Natural killer cell (primary cell): ENCODE measurements at regions not wholly inside any gene's neighbourhood (a gene's known extent, or its start where the extent isn't known, plus 50 kb on each side); places are given as distances from the start of the nearest gene placed in this dataset.

Experiments
- ATAC-seq, 3 donors: fragments of 150-1000 bp in 2 of 3; fragments of 200-7000 bp in 1 of 3; cut with Tn5 transposase; 1 replicate in 1 of 3; 2 replicates in 2 of 3; pipeline ENCODE4 v1.10.0; 2021; ENCODE audit warnings: mild to moderate bottlenecking in 2 of 3, moderate library complexity in 2 of 3
- DNase-seq, 2 donors: peaks; one replicate each; pipeline versions ENCODE4 v3.0.0 to v3.0.0-alpha.2; 2013 to 2021; ENCODE audit warnings: mixed read lengths in 1 of 2
- H3K27ac ChIP-seq: one replicate; pipeline ENCODE4 v1.5.1; 2013; ENCODE audit warnings: mild to moderate bottlenecking, low read length
- H3K27me3 ChIP-seq: one replicate; pipeline ENCODE4 v1.6.1; 2013; ENCODE audit warnings: low read length; ENCODE audit not compliant: control insufficient read depth, insufficient read depth
- H3K36me3 ChIP-seq: one replicate; pipeline ENCODE4 v1.6.1; 2013; ENCODE audit warnings: low read length; ENCODE audit not compliant: control insufficient read depth, insufficient read depth
- H3K4me1 ChIP-seq: one replicate; pipeline ENCODE4 v1.6.1; 2013; ENCODE audit warnings: low read length; ENCODE audit not compliant: control insufficient read depth, insufficient read depth
- H3K4me3 ChIP-seq: one replicate; pipeline ENCODE4 v1.5.1; 2013; ENCODE audit warnings: low read length
- H3K9me3 ChIP-seq: one replicate; pipeline ENCODE4 v1.6.1; 2013; ENCODE audit warnings: low read length; ENCODE audit not compliant: control insufficient read depth, insufficient read depth
- H3K27ac Mint-ChIP-seq, 2 donors: one replicate each; pipeline ENCODE4 v1.8.0; 2022; ENCODE audit warnings: mild to moderate bottlenecking in 2 of 2, mixed read lengths in 2 of 2, moderate library complexity in 1 of 2
- H3K27me3 Mint-ChIP-seq, 2 donors: one replicate each; pipeline ENCODE4 v1.8.0; 2022; ENCODE audit warnings: low read depth in 2 of 2, mixed read lengths in 2 of 2
- H3K36me3 Mint-ChIP-seq: one replicate; pipeline ENCODE4 v1.8.0; 2022; ENCODE audit warnings: mixed read lengths
- H3K4me1 Mint-ChIP-seq, 2 donors: one replicate each; pipeline ENCODE4 v1.8.0; 2022; ENCODE audit warnings: mixed read lengths in 2 of 2
- H3K4me3 Mint-ChIP-seq: one replicate; pipeline ENCODE4 v1.8.0; 2022; ENCODE audit warnings: mild to moderate bottlenecking, moderate library complexity, mixed read lengths
- H3K9me3 Mint-ChIP-seq, 2 donors: one replicate each; pipeline ENCODE4 v1.8.0; 2022; ENCODE audit warnings: mixed read lengths in 2 of 2
- CTCF ChIP-seq: fragments of 200-600 bp; IDR thresholded peaks from one replicate; pipeline ENCODE4 v1.8.0; 2022; ENCODE audit warnings: antibody characterized with exemption
- WGBS: methylation state at CpG from one replicate; pipeline ENCODE4 v1.1.7; 2013; ENCODE audit warnings: missing lambda C conversion rate; ENCODE audit not compliant: insufficient coverage; 5-methylcytosine and 5-hydroxymethylcytosine counted together
- intact Hi-C: fragments of 100-400 bp; cut with micrococcal nuclease; formaldehyde crosslinking; loops from one replicate; pipeline ENCODE4 v1.14.2; 2022

- Mint-ChIP-seq H3K4me1 (no peaks in the 10 kb centered on the region), H3K27ac (no peak overlapping the region), H3K27me3 (no peaks in the 10 kb centered on the region), H3K4me3 (no peak overlapping the region), H3K36me3 (no peaks in the 10 kb centered on the region), H3K9me3 (peaks cover 7 to 16% of the 10 kb centered on the region in 2 donors)
- no peak for TF ChIP-seq CTCF
- 11% methylated on average over 2 of the region's 2 CpGs for WGBS
- Histone ChIP-seq H3K27ac (no peak overlapping the region), H3K4me1 (no peaks in the 10 kb centered on the region), H3K27me3 (no peaks in the 10 kb centered on the region), H3K9me3 (peaks cover 2% of the 10 kb centered on the region), H3K36me3 (no peaks in the 10 kb centered on the region), H3K4me3 (no peak overlapping the region)
- intact Hi-C loops = no loop called here
- ATAC-seq = no peak
- no peak for DNase-seq
Measured at GRCh38 chr10:85045046-85045445, 716.7 kb downstream of the CCSER2 start.

GRCh38 chr10:85047170-85047834 is 718.9 kb downstream of the CCSER2 start:
- intact Hi-C loops = no loop called here
- no peak overlapping the region for H3K27ac ChIP-seq
- no peak for TF ChIP-seq CTCF
- no peaks in the 10 kb centered on the region for H3K27me3 ChIP-seq
- no peak overlapping the region for H3K4me3 ChIP-seq
- ATAC-seq (no peak), DNase-seq (no peak)
- peaks cover 2% of the 10 kb centered on the region for H3K9me3 ChIP-seq
- Mint-ChIP-seq H3K27ac (no peak overlapping the region), H3K4me1 (no peaks in the 10 kb centered on the region), H3K4me3 (no peak overlapping the region), H3K9me3 (peaks cover 4 to 13% of the 10 kb centered on the region in 2 donors), H3K27me3 (no peaks in the 10 kb centered on the region), H3K36me3 (no peaks in the 10 kb centered on the region)
- no peaks in the 10 kb centered on the region for H3K36me3 ChIP-seq
- WGBS = 41% methylated on average over 5 of the region's 5 CpGs
- no peaks in the 10 kb centered on the region for H3K4me1 ChIP-seq

GRCh38 chr10:85047979-85048378 is 719.6 kb downstream of the CCSER2 start:
- no peak for TF ChIP-seq CTCF
- H3K27me3 Mint-ChIP-seq = no peaks in the 10 kb centered on the region

GRCh38 chr10:85048644-85049043 is 720.3 kb downstream of the CCSER2 start:
- no peak for TF ChIP-seq CTCF

More at GRCh38 chr10:85047979-85048378, 719.6 kb downstream of the CCSER2 start:
- 83% methylated on average over 1 of the region's 1 CpG for WGBS
- no peak for DNase-seq
- Histone ChIP-seq H3K27ac (no peak overlapping the region), H3K9me3 (peaks cover 2% of the 10 kb centered on the region), H3K36me3 (no peaks in the 10 kb centered on the region), H3K4me1 (no peaks in the 10 kb centered on the region), H3K4me3 (no peak overlapping the region), H3K27me3 (no peaks in the 10 kb centered on the region)
- Mint-ChIP-seq H3K4me1 (no peaks in the 10 kb centered on the region), H3K9me3 (peaks cover 6 to 13% of the 10 kb centered on the region in 2 donors), H3K4me3 (no peak overlapping the region), H3K36me3 (no peaks in the 10 kb centered on the region), H3K27ac (no peak overlapping the region)
- no peak for ATAC-seq
- intact Hi-C loops = no loop called here

More at GRCh38 chr10:85048644-85049043, 720.3 kb downstream of the CCSER2 start:
- ATAC-seq (no peak), DNase-seq (no peak)
- H3K4me3 ChIP-seq = no peak overlapping the region
- H3K27me3 Mint-ChIP-seq = no peaks in the 10 kb centered on the region
- no peak overlapping the region for H3K4me3 Mint-ChIP-seq
- no peak overlapping the region for H3K27ac ChIP-seq
- H3K4me1 ChIP-seq = no peaks in the 10 kb centered on the region
- no peaks in the 10 kb centered on the region for H3K36me3 ChIP-seq
- no peak overlapping the region for H3K27ac Mint-ChIP-seq
- peaks cover 4 to 7% of the 10 kb centered on the region in 2 donors for H3K9me3 Mint-ChIP-seq
- no peaks in the 10 kb centered on the region for H3K27me3 ChIP-seq
- peaks cover 2% of the 10 kb centered on the region for H3K9me3 ChIP-seq
- no peaks in the 10 kb centered on the region for H3K36me3 Mint-ChIP-seq
- intact Hi-C loops = no loop called here
- 94% methylated on average over 2 of the region's 2 CpGs for WGBS
- no peaks in the 10 kb centered on the region for H3K4me1 Mint-ChIP-seq
